ENCODE measurements at regions not wholly inside any gene's neighbourhood (a gene's known extent, or its start where the extent isn't known, plus 50 kb on each side); places are given as distances from the start of the nearest gene placed in this dataset.

GRCh38 chr4:176920694-176921093, 128.0 kb upstream of the VEGFC start:
- TF ChIP-seq CTCF (IDR thresholded peaks at IDR 0.05) = no peak
- TF ChIP-seq ZFX (IDR thresholded peaks at IDR 0.05; ENCODE audit: borderline replicate concordance) = no peak
